GM12864 (cell line): ENCODE measurements at regions not wholly inside any gene's neighbourhood (a gene's known extent, or its start where the extent isn't known, plus 50 kb on each side); places are given as distances from the start of the nearest gene placed in this dataset.

ENCODE experiments used
- DNase-seq: peaks from one replicate; pipeline ENCODE4 v3.0.0-alpha.2; 2011; ENCODE audit warnings: low read depth
- H3K4me3 ChIP-seq: 2 replicates; pipeline ENCODE4 v1.5.1; 2011; ENCODE audit warnings: mild to moderate bottlenecking, low read depth, low read length, control low read depth
- TF ChIP-seq, protein P1 (sequence below): IDR thresholded peaks from 2 replicates; pipeline ENCODE4 v1.5.1; 2011; ENCODE audit warnings: low read depth, mild to moderate bottlenecking, moderate library complexity, low read length, control low read depth, inconsistent platforms; ENCODE audit errors: missing control alignments

DNA sequence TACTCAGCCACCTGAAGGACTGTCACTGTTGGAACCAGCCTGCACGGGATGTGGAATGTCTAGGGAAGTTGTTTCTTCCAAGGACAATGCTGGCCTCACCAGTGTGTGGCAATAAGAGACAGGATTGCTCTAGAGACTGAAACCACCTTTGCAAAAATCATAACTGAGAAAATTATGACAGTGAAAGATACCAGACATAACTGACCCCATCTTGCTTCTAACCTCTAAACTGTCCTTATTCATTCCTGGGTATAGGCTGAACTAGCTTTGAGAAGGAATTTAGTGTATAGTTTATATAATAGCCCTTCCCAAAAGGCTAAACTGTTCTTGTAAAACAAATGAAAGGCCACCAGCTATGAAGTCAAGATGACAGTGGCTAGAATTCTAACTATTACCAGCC is 83.6 kb downstream of the IER5 start:
- H3K4me3 ChIP-seq: no peak overlapping the region
- TF ChIP-seq, protein P1, sequence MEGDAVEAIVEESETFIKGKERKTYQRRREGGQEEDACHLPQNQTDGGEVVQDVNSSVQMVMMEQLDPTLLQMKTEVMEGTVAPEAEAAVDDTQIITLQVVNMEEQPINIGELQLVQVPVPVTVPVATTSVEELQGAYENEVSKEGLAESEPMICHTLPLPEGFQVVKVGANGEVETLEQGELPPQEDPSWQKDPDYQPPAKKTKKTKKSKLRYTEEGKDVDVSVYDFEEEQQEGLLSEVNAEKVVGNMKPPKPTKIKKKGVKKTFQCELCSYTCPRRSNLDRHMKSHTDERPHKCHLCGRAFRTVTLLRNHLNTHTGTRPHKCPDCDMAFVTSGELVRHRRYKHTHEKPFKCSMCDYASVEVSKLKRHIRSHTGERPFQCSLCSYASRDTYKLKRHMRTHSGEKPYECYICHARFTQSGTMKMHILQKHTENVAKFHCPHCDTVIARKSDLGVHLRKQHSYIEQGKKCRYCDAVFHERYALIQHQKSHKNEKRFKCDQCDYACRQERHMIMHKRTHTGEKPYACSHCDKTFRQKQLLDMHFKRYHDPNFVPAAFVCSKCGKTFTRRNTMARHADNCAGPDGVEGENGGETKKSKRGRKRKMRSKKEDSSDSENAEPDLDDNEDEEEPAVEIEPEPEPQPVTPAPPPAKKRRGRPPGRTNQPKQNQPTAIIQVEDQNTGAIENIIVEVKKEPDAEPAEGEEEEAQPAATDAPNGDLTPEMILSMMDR: no peak
- no peak for DNase-seq

DNA sequence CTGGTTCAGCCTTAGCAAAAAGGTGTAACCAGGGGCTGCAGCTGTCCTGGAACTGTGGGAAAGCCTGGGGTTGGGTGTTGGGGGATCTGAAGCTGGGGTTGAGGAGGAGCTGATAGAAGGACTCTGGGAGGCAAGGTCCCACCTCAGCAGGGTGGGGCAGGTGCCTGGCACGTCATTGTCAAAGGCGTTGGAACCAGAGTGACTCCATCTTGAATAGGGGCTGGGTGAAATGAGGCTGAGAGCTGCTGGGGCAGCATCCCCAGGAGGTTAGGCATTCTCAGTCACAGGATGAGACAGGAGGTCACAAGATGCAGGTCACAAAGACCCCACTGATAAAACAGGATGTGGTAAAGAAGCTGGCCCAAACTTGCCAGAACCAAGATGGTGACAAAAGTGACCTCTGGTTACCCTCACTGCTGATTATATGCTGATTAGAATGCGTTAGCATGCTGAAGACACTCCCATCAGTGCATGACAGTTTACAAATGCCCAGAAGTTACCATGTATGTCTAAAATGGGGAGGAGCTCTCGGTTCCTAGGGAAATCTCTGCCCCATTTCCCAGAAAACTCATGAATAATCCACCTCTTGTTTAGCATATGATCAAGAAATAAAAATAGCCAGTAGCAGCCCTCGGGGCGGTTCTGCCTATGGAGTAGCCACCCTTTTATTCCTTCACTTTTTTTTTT is 85.4 kb downstream of the IER5 start:
- TF ChIP-seq, protein P1: no peak
- DNase-seq: no peak

DNA sequence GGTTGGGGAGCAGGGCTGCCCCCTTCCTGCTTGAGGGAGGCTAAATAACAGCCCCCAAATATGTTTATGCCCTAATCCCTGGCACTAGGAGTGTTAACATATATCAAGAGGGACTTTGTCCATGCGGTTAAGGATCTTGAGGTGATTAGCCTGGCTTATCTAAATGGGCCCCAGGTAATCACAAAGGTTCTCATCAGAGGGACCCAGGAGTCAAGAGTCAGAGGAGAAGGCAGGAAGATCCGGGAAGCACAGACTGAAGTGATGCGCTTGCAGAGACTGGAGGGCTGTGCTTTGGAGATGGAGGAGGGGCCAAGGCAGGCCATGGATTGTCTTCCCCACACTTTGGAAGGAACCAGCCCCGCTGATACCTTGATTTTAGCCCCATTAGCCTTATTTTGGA is 86.4 kb downstream of the IER5 start:
- H3K4me3 ChIP-seq: no peak overlapping the region
- TF ChIP-seq, protein P1: no peak
- no peak for DNase-seq

More for the DNA sequence above, 85.4 kb downstream of the IER5 start:
- H3K4me3 ChIP-seq: no peak overlapping the region

DNA sequence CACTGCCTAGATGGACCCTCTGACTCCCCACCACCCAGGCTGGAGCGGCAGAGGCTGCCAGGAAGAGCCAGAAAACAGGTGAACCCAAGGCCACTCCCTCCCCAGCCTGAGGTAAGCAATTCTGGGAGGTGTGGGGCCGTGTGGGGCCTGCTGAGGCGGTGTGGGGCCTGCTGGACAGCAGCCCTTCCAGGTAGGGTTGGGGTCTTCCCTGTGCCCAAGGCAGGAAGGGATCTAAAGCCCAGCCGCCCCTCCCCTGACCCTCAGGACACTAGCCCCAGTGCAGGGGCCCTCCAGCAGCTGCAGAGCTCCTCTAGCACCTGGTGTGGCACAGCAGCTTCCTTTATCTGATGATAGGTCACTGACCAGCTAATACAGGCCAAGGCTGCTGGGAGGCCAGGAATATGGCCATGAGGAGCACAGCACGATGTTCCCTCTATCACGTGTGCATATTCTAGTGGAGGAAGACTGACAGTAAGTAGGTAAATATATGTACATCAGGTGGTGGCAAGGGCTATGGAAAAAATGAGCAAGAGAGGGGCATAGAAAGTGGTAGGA is 86.9 kb downstream of the IER5 start:
- no peak for DNase-seq
- H3K4me3 ChIP-seq: no peak overlapping the region
- TF ChIP-seq, protein P1: no peak

DNA sequence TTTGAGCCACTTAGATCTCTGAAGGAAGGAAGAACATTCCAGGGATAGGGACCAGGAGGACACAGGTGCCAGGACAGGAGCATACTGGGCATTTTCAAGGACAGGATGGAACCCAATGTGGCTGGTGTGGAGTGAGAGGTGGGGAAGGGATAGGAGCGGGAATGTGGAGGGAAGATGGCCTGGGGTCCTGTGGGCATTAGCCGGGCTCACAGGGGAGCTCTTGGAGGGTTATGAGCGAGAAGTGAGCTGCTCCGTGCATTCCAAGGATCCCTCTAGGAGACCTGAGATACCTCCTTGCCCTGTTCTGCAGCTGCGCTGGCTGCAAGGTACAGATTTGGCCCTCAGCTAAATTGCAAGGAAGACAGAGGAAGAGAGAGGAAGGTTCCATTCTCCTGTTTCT is 87.5 kb downstream of the IER5 start:
- H3K4me3 ChIP-seq: no peak overlapping the region
- DNase-seq: no peak
- TF ChIP-seq, protein P1: no peak

DNA sequence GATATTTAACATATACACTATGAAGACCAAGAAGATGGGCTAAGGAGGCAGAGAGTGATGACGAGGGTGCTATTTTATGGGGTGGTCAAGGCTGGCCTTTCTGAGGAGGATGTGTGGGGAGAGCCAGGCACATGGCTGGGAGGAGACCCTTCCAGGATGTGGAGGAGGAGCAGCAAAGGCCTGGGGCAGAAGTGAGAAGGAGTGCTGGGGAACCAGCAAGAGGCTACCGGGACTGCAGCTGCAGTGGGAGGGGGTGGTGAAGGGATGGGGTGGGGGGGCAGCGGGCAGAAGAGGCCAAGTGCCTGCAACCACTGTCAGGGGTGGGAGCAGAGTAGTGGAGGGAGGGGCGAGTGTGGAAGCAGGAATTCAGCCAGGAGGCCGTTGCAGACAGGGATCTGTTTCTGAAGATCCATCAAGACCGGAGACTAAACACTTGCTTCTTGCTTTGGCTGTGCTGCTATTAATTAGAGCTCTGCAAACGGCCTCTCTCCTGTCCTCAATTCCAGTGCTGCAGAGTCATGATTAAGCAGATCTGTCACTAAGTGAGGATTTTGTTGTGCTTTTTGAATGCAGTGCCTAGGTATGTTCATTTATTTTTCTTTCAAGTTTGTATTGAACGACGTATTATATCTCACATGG is 89.9 kb downstream of the IER5 start:
- H3K4me3 ChIP-seq: no peak overlapping the region
- TF ChIP-seq, protein P1: no peak
- DNase-seq: no peak
